ENCODE measurements at regions not wholly inside any gene's neighbourhood (a gene's known extent, or its start where the extent isn't known, plus 50 kb on each side); places are given as distances from the start of the nearest gene placed in this dataset.
A peak's percentile ranks its signal among the peaks of the same experiment; 100 is the strongest.

DNA sequence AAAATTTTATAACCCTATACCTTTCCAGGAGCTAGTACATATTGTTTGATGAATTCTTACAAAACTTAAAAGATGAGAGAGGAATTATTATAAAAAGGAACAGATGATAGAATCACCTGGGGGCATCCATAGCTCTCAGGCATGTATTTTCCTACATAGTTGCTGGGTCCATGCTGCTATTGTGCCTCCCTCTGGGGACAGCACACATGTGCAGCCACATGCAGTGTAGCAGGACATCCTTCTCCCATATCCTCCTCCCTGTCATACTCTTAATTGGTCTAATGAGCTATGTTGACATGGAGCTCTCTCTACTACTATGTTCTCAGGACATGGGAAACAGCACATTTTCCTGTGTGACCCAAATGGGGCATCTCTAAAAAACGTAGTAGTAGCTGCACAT, 898.2 kb upstream of the MAP3K7 start:
- Histone ChIP-seq H3K9me3 (ENCODE audit: control insufficient read depth, low read length) (no peaks in the 10 kb centered on the region), H3K27ac (ENCODE audit: low read length) (no peak overlapping the region), H3K27me3 (ENCODE audit: control insufficient read depth, insufficient read depth) (no peaks in the 10 kb centered on the region), H3K4me1 (ENCODE audit: control insufficient read depth, insufficient read depth, low read length) (no peaks in the 10 kb centered on the region), H3K4me3 (ENCODE audit: low read length) (no peak overlapping the region)
- DNase-seq = no peak
- WGBS = 77% methylated on average over 1 of the region's 1 CpG
- ATAC-seq = no peak
- intact Hi-C loops (cut with DNase I) = no loop called here

DNA sequence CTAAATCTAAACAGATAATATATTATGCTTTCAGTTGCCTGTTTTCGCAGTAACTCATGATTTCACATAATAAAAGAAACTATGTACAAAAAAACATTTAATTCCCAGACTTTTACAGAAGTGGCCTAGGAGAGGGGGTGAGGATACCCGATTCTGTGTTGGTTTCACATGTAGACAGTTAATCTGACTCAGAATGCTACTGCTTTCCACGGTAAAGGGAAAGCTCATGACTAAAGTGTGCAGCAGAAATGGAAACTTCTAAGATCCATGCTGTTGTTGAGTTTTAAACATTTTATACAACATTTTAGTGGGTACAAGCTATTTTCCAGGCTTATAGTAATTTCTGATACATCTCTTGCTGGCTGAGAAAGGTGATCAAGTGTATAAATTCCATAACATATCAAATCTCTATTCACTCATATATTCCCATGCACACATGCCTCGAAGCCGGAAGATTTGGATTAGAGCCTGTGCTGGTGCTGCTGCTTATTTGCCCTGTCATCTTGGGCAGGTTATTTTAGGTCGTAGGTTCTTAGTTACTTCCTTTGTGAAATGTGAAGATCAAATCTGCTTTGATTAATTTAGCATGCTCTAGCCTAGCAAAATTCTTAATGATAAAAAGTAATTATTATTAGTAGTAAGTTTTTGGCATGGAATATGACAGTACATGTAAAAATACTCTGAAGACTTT, 896.7 kb upstream of the MAP3K7 start:
- no peaks in the 10 kb centered on the region for H3K4me1 ChIP-seq (ENCODE audit: control insufficient read depth, insufficient read depth, low read length)
- ATAC-seq (no peak), DNase-seq (no peak)
- no peaks in the 10 kb centered on the region for H3K27me3 ChIP-seq (ENCODE audit: control insufficient read depth, insufficient read depth)
- 43% methylated on average over 6 of the region's 6 CpGs for WGBS
- H3K4me3 ChIP-seq (ENCODE audit: low read length) = no peak overlapping the region
- intact Hi-C loops (cut with DNase I) = no loop called here
- no peak overlapping the region for H3K27ac ChIP-seq (ENCODE audit: low read length)
- no peaks in the 10 kb centered on the region for H3K9me3 ChIP-seq (ENCODE audit: control insufficient read depth, low read length)

DNA sequence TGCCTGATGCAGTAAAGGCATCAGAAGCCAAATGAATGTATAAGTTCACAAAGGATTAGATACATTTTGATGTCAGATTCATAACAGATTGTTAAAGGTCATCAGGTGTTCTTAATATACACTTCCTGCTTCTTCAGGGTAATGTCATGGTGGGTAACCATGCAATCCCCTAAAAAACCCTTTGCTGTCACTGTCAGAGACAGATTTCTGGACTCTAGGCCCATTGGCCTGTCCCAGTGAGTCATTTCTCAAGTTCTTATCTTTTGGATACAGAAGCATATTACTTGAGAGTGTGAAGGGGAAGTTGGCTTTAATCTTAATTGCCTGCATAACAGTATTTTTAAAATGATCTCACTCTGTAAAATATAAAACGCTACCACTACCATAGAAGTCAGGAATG, 895.6 kb upstream of the MAP3K7 start:
- ATAC-seq = peak; percentile 43 to 49
- WGBS = 0% methylated on average over 1 of the region's 1 CpG
- Histone ChIP-seq H3K4me1 (ENCODE audit: control insufficient read depth, insufficient read depth, low read length) (no peaks in the 10 kb centered on the region), H3K4me3 (ENCODE audit: low read length) (no peak overlapping the region), H3K9me3 (ENCODE audit: control insufficient read depth, low read length) (no peaks in the 10 kb centered on the region), H3K27me3 (ENCODE audit: control insufficient read depth, insufficient read depth) (no peaks in the 10 kb centered on the region), H3K27ac (ENCODE audit: low read length) (no peak overlapping the region)
- intact Hi-C loops (cut with DNase I) = no loop called here
- DNase-seq = no peak

DNA sequence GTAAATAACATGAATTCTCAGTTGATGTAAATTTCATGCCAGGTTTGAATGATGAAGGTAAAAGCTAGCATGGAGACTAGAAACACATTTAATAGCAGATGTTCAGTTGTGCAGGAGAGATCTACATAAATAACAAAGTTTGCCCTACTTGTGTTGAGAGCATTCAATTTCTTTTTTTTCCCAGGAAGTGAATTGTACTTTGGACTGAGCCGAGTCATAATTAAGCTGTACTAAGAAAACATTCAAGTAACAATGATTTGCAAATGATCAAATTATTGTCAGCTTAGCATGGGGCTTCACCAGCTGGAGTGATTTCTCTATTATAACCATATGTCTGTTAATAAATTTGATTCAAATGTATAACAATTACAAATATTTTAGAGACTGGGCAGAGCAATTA, 893.5 kb upstream of the MAP3K7 start:
- Histone ChIP-seq H3K4me1 (ENCODE audit: control insufficient read depth, insufficient read depth, low read length) (peaks cover 4% of the 10 kb centered on the region), H3K4me3 (ENCODE audit: low read length) (no peak overlapping the region), H3K27ac (ENCODE audit: low read length) (no peak overlapping the region), H3K9me3 (ENCODE audit: control insufficient read depth, low read length) (no peaks in the 10 kb centered on the region), H3K27me3 (ENCODE audit: control insufficient read depth, insufficient read depth) (no peaks in the 10 kb centered on the region)
- ATAC-seq = no peak
- 49% methylated on average over 1 of the region's 1 CpG for WGBS
- intact Hi-C loops (cut with DNase I) = no loop called here
- DNase-seq = no peak

DNA sequence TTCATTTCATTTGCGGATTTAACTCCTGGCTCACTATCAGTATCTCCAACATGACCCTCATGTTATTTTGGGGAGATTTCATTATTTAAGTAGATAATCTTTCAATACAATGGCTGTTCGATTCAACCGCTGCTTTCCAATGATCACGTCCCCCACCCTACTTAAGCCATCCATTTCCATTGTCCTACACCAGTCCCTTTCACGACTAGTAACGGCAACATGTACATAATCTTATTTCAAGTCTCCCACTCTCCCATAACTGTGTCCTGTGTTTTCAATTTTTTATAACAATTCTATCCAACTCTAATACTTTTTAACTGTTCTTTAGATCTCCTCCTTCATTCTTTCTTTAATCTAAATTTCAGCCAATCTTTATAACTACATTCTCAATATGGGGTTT, 890.8 kb upstream of the MAP3K7 start:
- peaks cover 4% of the 10 kb centered on the region for H3K4me1 ChIP-seq (ENCODE audit: control insufficient read depth, insufficient read depth, low read length)
- no peak overlapping the region for H3K4me3 ChIP-seq (ENCODE audit: low read length)
- no peaks in the 10 kb centered on the region for H3K27me3 ChIP-seq (ENCODE audit: control insufficient read depth, insufficient read depth)
- DNase-seq (no peak), ATAC-seq (no peak)
- WGBS = 96% methylated on average over 6 of the region's 6 CpGs
- no peak overlapping the region for H3K27ac ChIP-seq (ENCODE audit: low read length)
- H3K9me3 ChIP-seq (ENCODE audit: control insufficient read depth, low read length) = no peaks in the 10 kb centered on the region
- intact Hi-C loops (cut with DNase I) = no loop called here

DNA sequence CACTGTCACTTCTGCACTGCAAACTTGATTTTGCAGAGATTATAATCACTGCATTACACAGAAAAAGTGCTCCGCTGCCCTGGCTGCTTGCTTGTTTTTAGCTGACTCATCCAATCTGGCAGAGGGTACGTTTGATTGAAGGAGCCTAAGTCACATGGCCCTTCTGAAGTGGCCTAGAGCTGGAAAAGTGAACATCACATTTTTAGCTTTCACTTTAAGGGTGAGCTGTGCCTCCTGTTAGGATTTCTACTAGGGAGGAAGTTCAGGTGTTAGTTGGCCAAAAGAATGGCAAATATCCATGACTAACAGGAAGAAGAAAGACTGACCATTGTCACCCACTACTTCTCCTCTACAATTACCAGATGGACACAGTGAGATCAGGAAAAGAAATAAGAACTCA, 889.1 kb upstream of the MAP3K7 start:
- H3K27ac ChIP-seq (ENCODE audit: low read length) = no peak overlapping the region
- H3K27me3 ChIP-seq (ENCODE audit: control insufficient read depth, insufficient read depth) = no peaks in the 10 kb centered on the region
- intact Hi-C loops (cut with DNase I) = no loop called here
- peak in 1 of 3 donors; percentile 26 for DNase-seq
- peak; percentile 55 to 61 for ATAC-seq
- H3K4me3 ChIP-seq (ENCODE audit: low read length) = no peak overlapping the region
- 23% methylated on average over 2 of the region's 2 CpGs for WGBS
- no peaks in the 10 kb centered on the region for H3K9me3 ChIP-seq (ENCODE audit: control insufficient read depth, low read length)
- peaks cover 4% of the 10 kb centered on the region for H3K4me1 ChIP-seq (ENCODE audit: control insufficient read depth, insufficient read depth, low read length)

DNA sequence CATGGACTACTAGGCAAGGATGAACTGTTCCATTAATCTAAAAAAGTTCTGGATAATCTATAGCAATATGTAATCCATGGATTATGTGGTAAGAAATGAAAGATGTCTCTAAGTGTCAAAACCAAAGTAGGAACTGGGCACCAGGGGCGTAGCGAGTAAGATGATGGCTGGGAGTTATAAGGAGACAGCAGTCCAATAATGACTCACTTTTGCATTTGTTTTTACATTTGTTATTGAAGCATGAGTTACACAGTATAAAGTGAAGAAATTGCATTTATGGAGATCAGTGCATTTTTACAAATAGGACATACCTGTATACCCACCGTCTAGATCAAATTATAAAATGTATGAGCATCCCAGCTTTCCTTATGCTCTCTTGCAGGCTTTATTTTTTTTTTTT, 878.5 kb upstream of the MAP3K7 start:
- Histone ChIP-seq H3K9me3 (ENCODE audit: control insufficient read depth, low read length) (no peaks in the 10 kb centered on the region), H3K4me3 (ENCODE audit: low read length) (no peak overlapping the region), H3K27me3 (ENCODE audit: control insufficient read depth, insufficient read depth) (no peaks in the 10 kb centered on the region), H3K4me1 (ENCODE audit: control insufficient read depth, insufficient read depth, low read length) (no peaks in the 10 kb centered on the region), H3K27ac (ENCODE audit: low read length) (no peak overlapping the region)
- no peak for ATAC-seq
- intact Hi-C loops (cut with DNase I) = no loop called here
- DNase-seq = no peak
- WGBS = 74% methylated on average over 3 of the region's 3 CpGs

DNA sequence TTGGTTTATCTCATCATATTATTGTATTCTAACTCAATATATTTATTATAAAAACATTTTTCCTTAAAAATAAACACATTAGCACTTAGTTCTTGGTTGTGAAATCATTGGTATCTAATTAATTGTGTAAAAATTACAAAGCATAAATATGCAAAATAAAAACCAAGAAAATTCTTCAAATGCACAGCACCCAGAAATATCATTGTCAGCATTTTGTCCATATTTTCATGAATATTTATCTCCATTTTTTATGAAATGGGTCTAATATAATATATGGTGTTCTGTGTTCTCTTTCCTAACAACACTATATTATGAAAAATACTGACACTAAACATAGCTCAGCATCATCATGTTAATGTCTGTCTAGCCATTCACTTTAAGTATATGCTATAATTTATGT, 877.8 kb upstream of the MAP3K7 start:
- intact Hi-C loops (cut with DNase I) = no loop called here
- no peaks in the 10 kb centered on the region for H3K4me1 ChIP-seq (ENCODE audit: control insufficient read depth, insufficient read depth, low read length)
- DNase-seq = no peak
- H3K27me3 ChIP-seq (ENCODE audit: control insufficient read depth, insufficient read depth) = no peaks in the 10 kb centered on the region
- H3K4me3 ChIP-seq (ENCODE audit: low read length) = no peak overlapping the region
- H3K9me3 ChIP-seq (ENCODE audit: control insufficient read depth, low read length) = no peaks in the 10 kb centered on the region
- H3K27ac ChIP-seq (ENCODE audit: low read length) = no peak overlapping the region
- no peak for ATAC-seq

DNA sequence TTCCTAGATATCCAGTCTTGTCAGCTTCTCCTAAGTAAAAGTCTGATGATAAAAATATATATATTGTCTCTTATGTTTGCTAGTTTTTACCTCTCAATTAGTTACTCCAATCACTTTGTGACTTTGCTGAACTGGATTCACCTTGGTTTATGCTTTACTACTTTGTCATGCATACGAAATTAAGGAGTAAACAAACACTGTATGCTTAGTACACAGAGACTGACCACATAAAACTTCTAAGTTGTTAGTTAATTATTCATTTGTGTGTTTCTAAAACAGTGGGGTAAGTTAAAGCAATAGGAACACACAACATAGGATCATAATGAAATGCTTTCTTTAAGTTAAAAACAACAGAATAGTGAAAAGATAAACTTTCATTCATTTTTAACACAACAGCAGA, 877.3 kb upstream of the MAP3K7 start:
- no peak overlapping the region for H3K4me3 ChIP-seq (ENCODE audit: low read length)
- H3K4me1 ChIP-seq (ENCODE audit: control insufficient read depth, insufficient read depth, low read length) = no peaks in the 10 kb centered on the region
- ATAC-seq (no peak), DNase-seq (no peak)
- H3K27ac ChIP-seq (ENCODE audit: low read length) = no peak overlapping the region
- WGBS = 61% methylated on average over 1 of the region's 1 CpG
- intact Hi-C loops (cut with DNase I) = no loop called here
- H3K27me3 ChIP-seq (ENCODE audit: control insufficient read depth, insufficient read depth) = no peaks in the 10 kb centered on the region
- no peaks in the 10 kb centered on the region for H3K9me3 ChIP-seq (ENCODE audit: control insufficient read depth, low read length)

DNA sequence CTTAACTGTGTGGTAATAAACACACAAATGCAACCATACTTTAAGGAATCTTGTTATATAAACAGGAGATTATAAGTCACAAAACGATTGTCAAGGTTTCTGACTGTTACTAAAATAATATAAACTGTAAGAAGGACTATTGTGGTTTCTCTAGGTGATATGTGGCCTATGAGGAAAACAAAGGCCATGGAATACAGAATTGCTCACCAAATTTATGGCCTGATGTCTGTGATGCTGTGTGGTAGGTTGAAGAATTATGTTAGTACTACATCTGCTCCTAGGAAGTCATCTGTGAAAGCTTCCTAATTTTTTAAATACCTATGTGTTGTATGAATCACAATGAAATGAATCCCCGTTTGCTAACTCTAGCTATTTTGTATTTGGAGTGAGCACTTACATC, 875.4 kb upstream of the MAP3K7 start:
- no peak overlapping the region for H3K4me3 ChIP-seq (ENCODE audit: low read length)
- H3K4me1 ChIP-seq (ENCODE audit: control insufficient read depth, insufficient read depth, low read length) = no peaks in the 10 kb centered on the region
- no peak for ATAC-seq
- DNase-seq = no peak
- WGBS = 58% methylated on average over 2 of the region's 2 CpGs
- no peak overlapping the region for H3K27ac ChIP-seq (ENCODE audit: low read length)
- H3K27me3 ChIP-seq (ENCODE audit: control insufficient read depth, insufficient read depth) = no peaks in the 10 kb centered on the region
- intact Hi-C loops (cut with DNase I) = no loop called here
- H3K9me3 ChIP-seq (ENCODE audit: control insufficient read depth, low read length) = no peaks in the 10 kb centered on the region

DNA sequence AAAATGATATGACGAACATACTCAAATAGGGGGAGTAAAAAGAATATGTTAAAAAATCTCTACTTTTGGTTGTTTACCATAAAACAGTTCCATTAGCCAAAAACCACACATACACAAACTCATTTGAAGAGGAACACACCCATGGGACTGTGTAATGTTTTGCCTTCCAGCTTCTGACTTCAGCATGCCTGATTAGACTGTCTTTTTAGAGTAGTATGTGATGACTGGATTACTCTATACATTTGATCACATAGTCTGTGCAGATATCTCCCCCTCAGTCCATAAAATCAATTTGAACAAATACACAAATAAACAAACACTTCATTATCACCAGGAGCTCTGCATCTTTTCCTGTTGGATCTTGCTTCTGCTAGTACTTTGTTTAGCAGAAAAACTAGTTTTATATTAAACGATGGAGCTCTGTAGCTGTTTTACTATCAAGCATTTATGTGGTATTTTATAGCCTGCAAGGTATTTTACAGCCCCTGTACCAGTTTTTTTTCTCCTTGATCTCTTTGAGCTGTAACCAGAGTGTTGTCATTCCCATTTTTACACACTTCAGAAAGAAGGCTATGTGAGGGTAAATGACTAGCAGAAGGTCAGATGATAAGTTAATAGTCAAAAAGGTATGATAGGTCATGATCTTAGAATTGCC, 866.5 kb upstream of the MAP3K7 start:
- no peak overlapping the region for H3K27ac ChIP-seq (ENCODE audit: low read length)
- ATAC-seq (no peak), DNase-seq (no peak)
- WGBS = 77% methylated on average over 2 of the region's 2 CpGs
- H3K9me3 ChIP-seq (ENCODE audit: control insufficient read depth, low read length) = no peaks in the 10 kb centered on the region
- no peak overlapping the region for H3K4me3 ChIP-seq (ENCODE audit: low read length)
- no peaks in the 10 kb centered on the region for H3K27me3 ChIP-seq (ENCODE audit: control insufficient read depth, insufficient read depth)
- H3K4me1 ChIP-seq (ENCODE audit: control insufficient read depth, insufficient read depth, low read length) = no peaks in the 10 kb centered on the region
- intact Hi-C loops (cut with DNase I) = no loop called here

DNA sequence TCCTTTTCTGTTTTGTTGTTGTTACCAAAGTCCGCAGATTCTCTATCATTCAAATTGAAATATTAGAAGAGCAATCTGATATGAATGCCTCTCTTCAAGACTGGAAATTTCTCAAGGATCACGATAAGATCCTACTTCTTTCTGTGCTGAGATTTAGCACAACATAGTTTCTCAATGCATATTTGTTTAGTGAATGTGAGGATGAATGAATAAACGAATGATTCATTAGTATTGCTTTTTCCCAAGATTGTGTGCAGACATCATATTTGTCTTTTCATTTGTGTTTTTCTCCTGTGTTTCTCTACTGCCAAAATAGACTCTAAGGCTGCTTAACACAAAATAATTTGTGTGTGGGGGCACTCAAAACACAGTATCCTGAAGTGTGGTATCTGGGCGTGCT, 862.7 kb upstream of the MAP3K7 start:
- Histone ChIP-seq H3K4me1 (ENCODE audit: control insufficient read depth, insufficient read depth, low read length) (no peaks in the 10 kb centered on the region), H3K4me3 (ENCODE audit: low read length) (no peak overlapping the region), H3K27ac (ENCODE audit: low read length) (no peak overlapping the region), H3K27me3 (ENCODE audit: control insufficient read depth, insufficient read depth) (no peaks in the 10 kb centered on the region), H3K9me3 (ENCODE audit: control insufficient read depth, low read length) (no peaks in the 10 kb centered on the region)
- intact Hi-C loops (cut with DNase I) = no loop called here
- ATAC-seq (no peak), DNase-seq (no peak)
- WGBS = 84% methylated on average over 4 of the region's 4 CpGs
